ENCODE measurements at regions not wholly inside any gene's neighbourhood (a gene's known extent, or its start where the extent isn't known, plus 50 kb on each side); places are given as distances from the start of the nearest gene placed in this dataset.

DNA sequence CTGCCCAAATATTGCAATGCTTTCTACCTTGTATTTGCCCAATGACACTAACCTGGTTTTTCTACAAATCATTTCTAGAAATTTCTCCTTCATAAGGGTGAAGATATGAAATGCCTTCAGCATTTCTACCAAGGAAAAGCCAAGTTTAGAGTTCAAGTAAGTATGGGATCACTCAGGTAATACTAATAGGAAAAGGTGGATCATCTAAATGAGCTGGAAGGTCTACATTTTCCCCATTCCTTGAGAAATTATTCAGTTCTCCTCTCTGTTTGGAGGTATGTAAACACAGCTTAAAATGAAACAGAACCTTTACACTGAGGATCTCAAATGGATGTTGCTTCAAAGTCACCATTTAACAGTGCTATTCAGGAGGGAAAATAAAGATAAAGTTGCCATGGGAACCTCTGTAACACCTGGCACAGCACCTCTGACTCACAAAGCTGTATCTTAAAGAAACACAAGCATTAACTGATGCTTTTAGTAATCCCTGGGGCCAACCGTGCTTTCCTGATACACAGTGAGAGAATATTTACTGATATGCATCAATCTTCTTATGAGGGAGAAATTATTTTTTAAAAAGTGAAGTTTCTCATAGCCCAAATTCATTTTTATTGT lies 161.3 kb downstream of the DRD1 start:
- peak; percentile 88 for DNase-seq

DNA sequence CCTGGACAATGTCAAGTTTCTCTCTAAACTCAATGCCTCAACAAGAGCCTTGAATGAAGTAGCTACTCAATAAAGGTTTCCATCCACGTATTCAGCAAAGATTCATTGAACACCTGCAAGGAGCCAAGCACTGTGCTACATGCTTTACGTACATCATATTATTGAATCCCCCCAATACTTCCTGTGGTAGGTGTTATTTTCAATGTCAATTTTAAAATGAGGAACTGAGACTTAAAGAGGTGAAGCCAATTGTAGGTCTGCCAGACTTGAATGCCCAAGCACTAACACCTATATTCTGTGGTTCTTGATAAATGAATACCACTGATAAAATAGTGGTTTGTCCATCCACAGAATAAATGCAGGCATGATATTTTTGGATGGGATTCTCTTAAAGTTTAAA lies 162.3 kb downstream of the DRD1 start:
- no peak for DNase-seq

- DNase-seq: no peak
Measured at GRCh38 chr5:175281257-175281656, 162.7 kb downstream of the DRD1 start.

DNA sequence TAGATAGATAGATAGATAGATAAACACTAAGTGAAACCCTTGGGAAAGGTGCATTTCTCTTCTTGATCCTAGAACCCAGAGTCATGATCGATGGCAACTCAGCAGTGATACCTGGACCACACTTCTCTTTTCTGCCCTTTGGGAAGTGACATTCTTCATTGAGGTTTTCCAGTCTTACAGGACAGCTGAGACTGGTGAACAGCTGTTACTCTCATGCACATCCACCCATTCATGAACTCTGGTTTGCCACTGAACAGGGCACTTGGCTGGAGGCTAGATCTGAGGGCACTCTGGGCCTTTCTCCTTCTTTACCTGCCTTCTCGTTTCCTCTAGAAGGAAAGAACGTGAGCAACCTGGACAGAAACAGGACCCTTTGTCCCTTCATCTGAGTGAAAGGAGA lies 164.5 kb downstream of the DRD1 start:
- DNase-seq: no peak

- no peak for DNase-seq
Measured at GRCh38 chr5:175275748-175276147, 168.2 kb downstream of the DRD1 start.

DNA sequence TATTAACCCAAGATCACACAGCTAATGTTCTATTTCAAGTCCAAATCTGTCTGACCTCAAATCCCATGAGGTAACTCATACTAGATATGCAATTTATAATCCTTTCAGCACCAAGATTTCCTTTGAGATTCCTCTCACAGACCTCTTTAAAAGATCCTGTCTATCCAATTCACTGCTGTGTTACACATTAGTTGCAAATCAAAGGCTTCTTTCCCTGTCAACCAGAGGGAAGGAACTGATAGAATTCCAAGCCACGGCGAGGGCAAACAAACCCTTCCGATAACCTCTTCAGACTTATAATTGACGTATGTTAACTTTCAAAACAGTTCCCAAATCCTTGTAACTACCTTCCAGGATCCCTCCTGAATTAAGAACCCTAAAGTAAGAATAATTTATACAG lies 168.9 kb downstream of the DRD1 start:
- no peak for DNase-seq

GRCh38 chr5:175274171-175274570 lies 169.8 kb downstream of the DRD1 start:
- DNase-seq: no peak

DNA sequence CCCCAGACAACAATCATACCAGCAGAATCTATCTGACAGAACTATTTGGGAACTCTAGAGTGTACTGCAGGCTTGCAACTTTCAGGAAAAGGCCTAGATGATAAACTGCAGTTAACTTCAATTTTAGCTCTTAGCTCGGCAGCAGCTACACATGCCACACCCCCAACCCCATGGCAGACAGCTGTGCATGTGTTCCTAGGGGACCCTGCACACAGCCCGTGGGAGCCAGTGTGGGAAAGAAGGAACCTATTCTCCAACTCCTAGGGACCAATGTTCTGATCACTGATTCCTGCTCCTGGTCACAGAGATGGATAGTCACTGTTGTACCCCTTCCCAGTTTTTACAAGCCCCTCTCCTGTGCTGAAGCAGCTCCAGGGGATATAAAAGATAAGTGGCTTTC lies 179.6 kb downstream of the DRD1 start:
- no peak for DNase-seq

DNA sequence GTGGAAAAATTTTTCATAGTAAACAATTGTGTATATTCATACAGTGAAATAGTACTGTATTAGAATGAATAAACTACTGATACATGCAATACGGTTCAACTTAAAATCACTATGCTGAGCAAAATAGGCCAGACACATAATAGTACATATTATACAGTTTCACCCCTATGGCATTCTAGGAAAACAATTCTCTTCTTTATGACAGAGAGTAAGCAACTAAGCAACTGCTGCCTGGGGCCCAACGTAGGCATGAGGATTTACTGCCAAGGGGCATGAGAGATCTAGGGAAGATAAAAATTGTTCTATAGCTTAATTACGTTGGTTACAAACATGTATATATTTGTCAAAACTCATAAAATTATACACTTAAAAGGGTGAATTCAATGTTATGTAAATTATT lies 180.2 kb downstream of the DRD1 start:
- no peak for DNase-seq

DNA sequence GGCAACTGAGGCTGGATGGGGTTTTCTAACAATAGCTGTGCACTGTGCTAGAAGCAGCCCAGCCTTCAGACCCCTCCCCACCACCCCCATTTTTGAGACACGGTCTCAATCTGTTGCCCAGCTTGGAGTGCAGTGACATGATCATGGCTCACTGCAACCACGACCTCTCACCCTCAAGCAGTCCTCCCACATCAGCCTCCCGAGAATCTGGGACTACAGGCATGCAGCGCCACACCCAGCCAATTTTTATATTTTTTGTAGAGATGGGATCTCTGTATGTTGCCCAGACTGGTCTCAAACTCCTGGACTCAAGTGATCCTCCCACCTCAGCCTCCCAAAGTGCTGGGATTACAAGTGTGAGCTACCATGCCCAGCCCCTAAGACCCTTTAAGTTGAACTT lies 182.5 kb downstream of the DRD1 start:
- DNase-seq: no peak

DNA sequence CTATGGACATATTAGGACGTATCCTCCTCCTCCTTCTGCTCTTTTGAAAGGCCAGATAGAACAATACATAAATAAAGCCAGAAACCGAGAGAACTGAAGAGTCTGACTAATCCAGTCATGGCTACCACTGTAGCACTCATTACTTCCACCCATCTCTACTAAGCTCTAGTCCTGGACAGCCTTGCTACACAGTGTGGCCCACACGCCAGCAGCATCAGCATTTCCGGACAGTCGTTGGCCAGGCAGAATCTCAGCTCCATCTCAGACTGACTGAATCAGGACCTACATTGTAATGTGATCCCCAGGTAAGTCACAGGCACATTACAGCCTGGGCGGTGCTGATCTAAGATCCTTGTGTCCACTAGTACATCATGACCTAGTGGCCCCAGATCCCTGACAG lies 182.9 kb downstream of the DRD1 start:
- DNase-seq: no peak

DNA sequence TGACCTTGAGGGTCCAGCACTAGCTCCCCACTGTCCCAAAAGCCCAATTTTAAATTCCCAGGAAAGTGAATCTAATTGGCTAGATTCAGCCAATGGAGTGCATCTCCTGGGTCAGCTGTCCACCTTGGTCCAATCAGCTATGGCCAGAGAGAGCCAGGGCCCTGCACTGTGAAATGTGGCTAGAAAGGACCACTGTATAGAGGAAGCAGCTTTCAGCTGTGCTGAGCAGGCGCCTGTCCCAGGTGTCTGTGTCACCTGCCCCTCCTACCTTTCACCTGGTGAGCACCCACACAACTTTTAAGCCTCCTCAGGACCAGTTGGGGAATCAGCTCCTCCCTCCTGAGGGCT lies 186.2 kb downstream of the DRD1 start:
- DNase-seq: no peak

DNA sequence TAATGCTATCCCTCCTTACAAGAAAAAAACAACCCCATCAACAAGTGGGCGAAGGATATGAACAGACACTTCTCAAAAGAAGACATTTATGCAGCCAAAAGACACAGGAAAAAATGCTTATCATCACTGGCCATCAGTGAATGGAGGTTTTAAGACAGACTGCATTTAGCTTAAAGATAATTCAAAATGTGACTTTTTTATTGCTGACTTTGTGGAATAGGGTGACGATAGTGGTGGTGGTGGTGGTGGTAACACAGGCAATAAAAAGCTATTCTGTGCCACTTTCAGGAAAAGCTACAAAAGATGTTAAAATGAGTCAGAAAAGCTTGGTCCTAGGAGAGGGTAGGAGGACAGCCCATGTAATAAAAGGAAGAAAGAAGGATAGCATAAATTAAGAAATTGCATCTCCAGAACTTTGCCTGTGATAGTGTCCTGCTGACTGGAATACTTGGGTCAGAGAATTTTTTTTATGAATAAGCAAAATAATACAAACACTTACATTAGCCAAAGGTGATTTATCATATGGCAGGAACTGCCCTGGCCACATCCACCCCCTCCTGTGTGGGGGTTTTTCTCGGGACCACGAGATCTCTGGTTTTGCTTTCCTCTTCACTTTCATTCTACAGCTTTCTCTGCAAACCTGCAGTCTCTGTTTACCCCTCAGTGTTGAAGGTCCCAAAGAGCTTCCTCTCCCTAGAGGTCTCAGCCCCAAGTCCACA lies 186.7 kb downstream of the DRD1 start:
- no peak for DNase-seq

DNA sequence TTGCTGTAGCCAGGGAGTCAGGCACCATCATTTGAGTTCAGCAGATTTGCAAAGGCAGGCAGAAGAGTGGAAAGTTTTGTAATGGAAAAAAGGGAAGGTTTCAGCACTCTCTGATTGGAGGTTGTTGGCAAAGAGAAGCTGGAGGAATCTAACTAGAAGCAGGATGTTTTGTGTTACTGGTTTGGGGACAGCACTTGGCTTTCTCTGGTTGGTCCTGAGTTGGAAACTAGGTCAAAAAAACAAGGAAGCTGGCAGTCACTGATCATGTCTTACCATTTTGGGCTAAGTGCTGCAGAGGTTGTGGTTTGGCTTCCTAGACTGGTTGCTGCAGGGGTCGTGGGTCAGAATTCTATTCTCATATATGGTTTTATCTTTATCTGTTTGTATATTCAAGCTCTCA lies 189.8 kb downstream of the DRD1 start:
- DNase-seq: no peak

DNA sequence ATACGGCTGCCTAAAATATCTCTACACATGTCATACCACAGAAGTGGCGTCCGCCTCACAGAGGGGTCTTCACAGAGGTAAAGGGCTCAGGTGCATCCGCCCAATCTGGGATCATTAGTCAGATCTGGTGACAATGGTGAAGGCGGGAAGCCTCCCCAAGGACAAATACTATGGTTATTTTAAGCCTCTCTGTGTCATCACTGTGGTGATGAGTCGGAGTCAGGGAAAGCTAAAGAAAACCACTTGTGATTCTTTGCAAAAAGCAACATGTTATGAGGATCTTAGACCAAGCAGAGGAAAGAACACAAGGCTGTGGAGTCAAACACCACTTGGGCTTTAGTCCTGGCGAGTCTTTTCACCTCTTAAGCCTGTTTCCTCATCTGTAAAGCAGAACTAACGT lies 190.4 kb downstream of the DRD1 start:
- no peak for DNase-seq

GRCh38 chr5:175252234-175252805 lies 191.7 kb downstream of the DRD1 start:
- DNase-seq: no peak

DNA sequence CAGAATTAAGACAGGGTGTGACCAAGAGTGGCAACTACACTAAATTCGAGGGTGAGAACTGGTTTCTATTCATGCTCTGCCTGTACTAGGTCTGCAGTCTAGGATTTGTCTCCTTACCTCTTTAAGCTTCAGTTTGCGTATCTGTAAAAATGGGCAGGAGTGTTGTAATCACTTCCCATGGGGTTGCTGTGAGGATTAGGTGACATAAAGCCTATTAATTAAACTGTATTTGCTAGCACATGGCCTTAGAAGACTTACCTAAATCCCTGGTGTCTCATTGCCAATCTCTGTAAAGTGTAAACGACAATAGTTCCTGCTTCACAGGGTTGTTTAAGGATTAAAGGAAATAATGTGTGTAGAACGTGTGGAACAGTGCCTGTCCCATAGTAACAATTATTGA lies 193.6 kb downstream of the DRD1 start:
- no peak for DNase-seq

GRCh38 chr5:175248416-175248905 lies 195.5 kb downstream of the DRD1 start:
- no peak for DNase-seq

DNA sequence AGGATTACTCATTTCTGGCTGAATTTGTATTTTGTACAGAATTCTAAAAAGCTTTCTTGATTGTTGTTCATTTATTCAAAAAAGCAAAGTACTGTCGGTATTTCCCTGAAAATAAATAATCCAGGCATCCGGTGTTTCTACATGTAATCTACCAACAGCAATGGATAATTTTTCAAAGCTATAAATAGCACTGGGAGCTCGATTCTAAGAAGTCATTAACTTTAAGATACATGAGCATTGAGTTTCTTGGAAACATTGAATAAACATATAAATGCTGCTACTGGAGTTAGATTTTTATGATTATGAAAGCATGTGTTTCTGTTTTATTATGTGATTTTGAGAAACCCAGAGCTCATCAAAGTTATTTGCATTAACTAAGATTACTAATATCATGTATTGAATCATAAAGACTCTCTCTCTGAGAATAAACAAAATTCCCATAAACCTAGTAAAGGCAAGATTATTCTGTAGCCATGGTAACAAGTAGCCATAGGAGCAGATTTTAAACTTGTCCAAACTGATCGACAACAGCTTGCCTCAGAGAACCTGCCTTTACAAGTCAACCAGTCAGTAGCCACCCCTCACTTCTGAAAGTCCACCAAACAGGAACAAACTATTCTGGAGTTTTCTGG lies 197.0 kb downstream of the DRD1 start:
- no peak for DNase-seq

DNA sequence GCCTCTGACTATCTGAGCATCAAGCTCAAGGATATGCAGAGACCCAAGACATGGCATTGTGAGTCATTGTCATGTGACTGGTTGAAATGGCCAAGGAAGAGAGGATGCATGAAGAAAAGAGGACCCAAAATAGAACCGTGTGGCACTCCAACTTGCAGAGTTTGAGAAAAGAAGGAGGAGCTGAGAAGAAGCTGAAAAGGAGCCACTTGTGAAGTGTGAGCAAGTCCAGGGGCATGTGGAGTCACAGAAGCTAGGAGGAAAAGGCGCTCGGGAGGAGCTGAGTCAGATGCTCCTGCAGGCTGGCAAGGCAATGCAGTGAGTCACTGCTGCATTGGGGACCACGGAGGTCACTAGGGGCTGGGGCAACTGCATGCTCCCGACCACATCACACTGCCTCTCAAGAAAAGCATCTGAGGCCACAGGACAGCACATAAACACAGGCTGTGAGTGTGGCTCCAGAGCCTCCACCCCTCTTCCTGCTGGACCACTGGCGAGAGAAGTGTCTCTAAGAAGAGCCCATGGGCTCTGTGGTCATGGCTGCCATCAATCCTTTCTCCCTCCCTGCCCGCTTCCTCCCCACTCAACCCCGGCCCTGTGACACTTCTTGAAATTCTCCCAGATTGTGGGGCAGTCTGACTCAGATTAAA lies 197.6 kb downstream of the DRD1 start:
- DNase-seq: no peak

DNA sequence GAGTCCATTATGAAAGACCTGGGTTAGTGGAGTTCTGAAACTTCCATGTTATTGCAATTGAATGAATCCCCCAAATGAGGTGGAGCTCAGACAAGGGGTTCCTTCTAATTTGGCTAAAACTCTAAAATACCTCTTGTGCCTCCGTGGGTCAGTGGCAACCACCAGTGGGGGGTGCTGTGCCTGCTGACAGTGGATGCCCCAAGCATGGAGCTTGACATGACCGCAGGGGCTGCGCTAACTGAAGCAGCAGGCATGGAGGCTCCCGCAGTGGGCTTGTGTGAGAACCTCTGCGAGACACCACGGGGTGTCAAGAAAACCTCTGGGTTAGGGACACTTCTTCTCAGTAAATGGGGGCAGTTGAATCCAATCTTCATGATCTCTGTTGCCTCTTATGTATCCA lies 200.5 kb downstream of the DRD1 start:
- DNase-seq: no peak

GRCh38 chr5:175242207-175242606 lies 201.8 kb downstream of the DRD1 start:
- no peak for DNase-seq

DNA sequence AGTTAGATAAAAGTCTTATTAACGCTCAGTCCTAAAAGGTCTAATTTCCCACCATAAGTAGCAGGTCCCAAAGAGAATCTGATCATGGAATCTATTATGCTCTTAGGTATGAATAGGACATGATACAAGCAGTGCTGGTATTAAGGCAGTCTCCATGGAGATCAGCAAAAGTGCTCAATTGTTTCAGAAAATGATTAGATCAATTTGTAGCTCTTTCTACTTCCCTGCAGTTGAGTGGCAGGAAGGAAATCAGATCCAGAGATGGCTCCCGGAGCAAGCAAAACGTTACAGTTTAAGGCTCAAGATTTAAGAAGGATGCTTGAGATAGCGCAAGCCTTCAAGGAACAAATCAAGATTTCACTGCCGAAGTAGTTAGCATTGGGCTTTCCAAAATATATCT lies 205.7 kb downstream of the DRD1 start:
- no peak for DNase-seq

DNA sequence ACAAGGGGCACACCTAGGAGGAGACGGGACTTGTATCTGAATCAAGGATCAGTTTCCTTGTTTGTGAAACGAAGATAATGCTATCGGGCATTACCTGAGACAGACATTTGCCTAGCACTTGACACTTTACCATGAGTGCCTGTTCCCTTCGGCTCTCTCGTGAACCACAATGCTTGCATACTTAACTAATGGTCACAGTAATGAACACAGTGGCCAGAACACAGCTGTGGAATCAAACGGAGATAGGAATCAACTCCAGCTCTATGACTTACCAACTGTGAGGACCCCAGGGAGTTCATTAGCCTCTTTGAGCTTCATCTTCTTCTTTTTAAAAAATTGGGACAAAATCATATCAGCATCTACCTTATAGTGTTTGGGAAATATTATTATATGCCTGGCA lies 207.8 kb downstream of the DRD1 start:
- DNase-seq: no peak
